COLO829 (cell line): ENCODE measurements at regions not wholly inside any gene's neighbourhood (a gene's known extent, or its start where the extent isn't known, plus 50 kb on each side); places are given as distances from the start of the nearest gene placed in this dataset.
A peak's percentile ranks its signal among the peaks of the same experiment; 100 is the strongest.

Experiments
- DNase-seq: peaks from one replicate; pipeline ENCODE4 v3.0.0; 2012; ENCODE audit warnings: low spot score

- no peak for DNase-seq
Measured at GRCh38 chr6:71396410-71396801, 107.8 kb downstream of the OGFRL1 start.

- no peak for DNase-seq
Measured at GRCh38 chr6:71399279-71399678, 110.7 kb downstream of the OGFRL1 start.

GRCh38 chr6:71400852-71401251 lies 112.2 kb downstream of the OGFRL1 start:
- DNase-seq = no peak

- DNase-seq = no peak
Measured at GRCh38 chr6:71402096-71402495, 113.5 kb downstream of the OGFRL1 start.

GRCh38 chr6:71403422-71404134 lies 115.0 kb downstream of the OGFRL1 start:
- DNase-seq = no peak

GRCh38 chr6:71404145-71404966 lies 115.7 kb downstream of the OGFRL1 start:
- peak; percentile 58 for DNase-seq

GRCh38 chr6:71404967-71405278 lies 116.3 kb downstream of the OGFRL1 start:
- no peak for DNase-seq

GRCh38 chr6:71405416-71405815 lies 116.8 kb downstream of the OGFRL1 start:
- DNase-seq = no peak

- DNase-seq = no peak
Measured at GRCh38 chr6:71406865-71407860, 118.6 kb downstream of the OGFRL1 start.

GRCh38 chr6:71408787-71409723 lies 120.4 kb downstream of the OGFRL1 start:
- no peak for DNase-seq

- DNase-seq = no peak
Measured at GRCh38 chr6:71410164-71410566, 121.6 kb downstream of the OGFRL1 start.

GRCh38 chr6:71410681-71411080 lies 122.1 kb downstream of the OGFRL1 start:
- no peak for DNase-seq

GRCh38 chr6:71411882-71412281 lies 123.3 kb downstream of the OGFRL1 start:
- no peak for DNase-seq

- DNase-seq = no peak
Measured at GRCh38 chr6:71412559-71413140, 124.0 kb downstream of the OGFRL1 start.

GRCh38 chr6:71414486-71414885 lies 125.9 kb downstream of the OGFRL1 start:
- DNase-seq = no peak

GRCh38 chr6:71419217-71420094 lies 130.8 kb downstream of the OGFRL1 start:
- DNase-seq = no peak

GRCh38 chr6:71420095-71420692 lies 131.6 kb downstream of the OGFRL1 start:
- no peak for DNase-seq

- peak; percentile 86 for DNase-seq
Measured at GRCh38 chr6:71420693-71421328, 132.2 kb downstream of the OGFRL1 start.

GRCh38 chr6:71421611-71422010 lies 133.0 kb downstream of the OGFRL1 start:
- DNase-seq = no peak
